ENCODE measurements at regions not wholly inside any gene's neighbourhood (a gene's known extent, or its start where the extent isn't known, plus 50 kb on each side); places are given as distances from the start of the nearest gene placed in this dataset.
"Not testable (repeated sequence)": the region's sequence is repeated elsewhere in the genome, so short reads cannot be mapped to it uniquely, and the experiment has no call there.

DNA sequence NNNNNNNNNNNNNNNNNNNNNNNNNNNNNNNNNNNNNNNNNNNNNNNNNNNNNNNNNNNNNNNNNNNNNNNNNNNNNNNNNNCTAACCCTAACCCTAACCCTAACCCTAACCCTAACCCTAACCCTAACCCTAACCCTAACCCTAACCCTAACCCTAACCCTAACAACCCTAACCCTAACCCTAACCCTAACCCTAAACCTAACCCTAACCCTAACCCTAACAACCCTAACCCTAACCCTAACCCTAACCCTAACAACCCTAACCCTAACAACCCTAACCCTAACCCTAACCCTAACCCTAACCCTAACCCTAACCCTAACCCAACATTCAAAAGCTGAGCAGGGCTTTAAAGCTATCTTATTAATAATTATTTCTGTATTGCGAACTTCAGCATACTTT lies 182.5 kb upstream of the FAM20C start:
- H3K36me3 ChIP-seq (ENCODE audit: control insufficient read depth in 1 of 2, insufficient read depth in 2 of 2, low read length in 2 of 2); H3K27ac ChIP-seq (ENCODE audit: low read length); H3K9me3 ChIP-seq (ENCODE audit: control insufficient read depth in 1 of 2, low read length in 2 of 2); H3K4me1 ChIP-seq (ENCODE audit: control insufficient read depth in 1 of 2, insufficient read depth in 2 of 2, low read length in 2 of 2); H3K27me3 ChIP-seq (ENCODE audit: low read depth, low read length); H3K4me3 ChIP-seq (ENCODE audit: low read depth in 1 of 2, low read length in 2 of 2): not testable (repeated sequence)

DNA sequence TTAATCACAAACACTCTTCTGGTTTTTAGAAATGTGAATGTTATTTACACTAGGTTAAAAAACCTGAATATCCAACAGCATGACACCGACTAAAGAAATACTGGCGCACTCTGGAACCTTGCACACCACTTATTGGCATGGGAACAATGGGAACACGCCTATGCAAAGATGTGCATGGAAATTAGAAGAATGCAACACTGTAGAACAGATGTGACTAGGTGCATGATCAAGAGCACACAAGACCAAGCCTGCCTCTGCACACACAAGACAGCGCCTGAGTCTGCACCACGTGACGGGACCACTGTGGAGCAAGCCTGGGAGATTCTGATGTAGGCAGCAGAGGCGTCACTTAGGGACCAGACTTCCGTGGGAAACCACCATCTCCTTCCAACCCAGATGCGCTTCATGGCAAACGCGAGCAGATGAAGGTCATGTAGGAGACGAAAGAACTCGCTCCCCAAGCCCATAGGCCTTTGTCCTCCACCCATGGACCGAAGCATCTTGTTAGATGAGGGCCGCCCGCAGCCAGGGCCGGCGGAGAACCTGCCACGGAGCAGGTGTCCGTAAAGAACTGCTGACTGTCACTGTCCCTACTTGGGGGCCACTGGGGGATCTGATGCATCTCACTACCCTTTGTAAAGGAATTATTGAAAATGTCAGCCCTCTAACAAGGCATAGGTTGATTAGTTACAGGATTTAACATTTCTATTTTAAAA lies 159.6 kb upstream of the FAM20C start:
- H3K4me3 ChIP-seq (ENCODE audit: low read depth in 1 of 2, low read length in 2 of 2); H3K27me3 ChIP-seq (ENCODE audit: low read depth, low read length); H3K27ac ChIP-seq (ENCODE audit: low read length); H3K9me3 ChIP-seq (ENCODE audit: control insufficient read depth in 1 of 2, low read length in 2 of 2); H3K4me1 ChIP-seq (ENCODE audit: control insufficient read depth in 1 of 2, insufficient read depth in 2 of 2, low read length in 2 of 2); H3K36me3 ChIP-seq (ENCODE audit: control insufficient read depth in 1 of 2, insufficient read depth in 2 of 2, low read length in 2 of 2): not testable (repeated sequence)

DNA sequence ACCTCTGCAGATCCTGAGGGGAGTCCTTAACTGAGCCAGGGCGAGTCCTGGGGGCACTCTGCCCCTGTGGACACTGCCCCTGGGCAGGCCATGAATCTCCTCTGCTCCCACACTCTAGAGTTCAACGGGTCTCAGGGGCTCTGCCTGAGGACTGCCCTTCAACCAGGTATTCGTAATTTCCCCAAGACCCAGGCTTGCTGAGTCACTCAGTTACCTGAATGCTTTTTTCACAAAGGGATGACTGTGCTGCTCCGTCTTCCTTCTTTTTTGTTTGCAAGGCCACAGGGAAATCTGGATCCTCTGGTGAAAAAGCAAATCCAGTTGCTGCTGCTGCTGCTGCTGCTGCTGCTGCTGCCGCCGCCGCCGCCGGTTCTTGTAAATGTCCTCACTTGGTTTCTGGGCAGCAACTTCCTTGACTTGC lies 157.2 kb upstream of the FAM20C start:
- H3K36me3 ChIP-seq (ENCODE audit: control insufficient read depth in 1 of 2, insufficient read depth in 2 of 2, low read length in 2 of 2); H3K4me3 ChIP-seq (ENCODE audit: low read depth in 1 of 2, low read length in 2 of 2); H3K27me3 ChIP-seq (ENCODE audit: low read depth, low read length); H3K4me1 ChIP-seq (ENCODE audit: control insufficient read depth in 1 of 2, insufficient read depth in 2 of 2, low read length in 2 of 2); H3K27ac ChIP-seq (ENCODE audit: low read length); H3K9me3 ChIP-seq (ENCODE audit: control insufficient read depth in 1 of 2, low read length in 2 of 2): not testable (repeated sequence)

DNA sequence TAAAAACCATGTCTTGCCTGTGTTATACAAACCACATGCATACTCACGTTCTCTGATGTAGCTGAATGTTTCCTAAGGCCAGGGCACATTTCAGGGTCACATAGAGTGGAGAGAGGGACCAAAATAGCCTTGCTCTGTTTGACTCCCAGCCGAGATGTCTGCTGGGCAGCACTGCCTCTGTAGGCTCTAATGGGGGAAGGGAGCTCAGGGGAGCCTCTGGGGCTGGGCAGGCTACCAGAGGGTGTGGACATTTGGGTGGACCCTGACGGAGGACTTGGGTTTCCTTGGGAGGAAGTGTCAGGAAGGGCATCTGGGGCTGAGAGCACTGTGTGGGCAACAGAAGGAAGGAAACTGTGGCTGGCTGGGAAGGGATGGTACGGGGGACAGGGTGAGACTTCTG lies 155.8 kb upstream of the FAM20C start:
- not testable (repeated sequence) for H3K4me1 ChIP-seq (ENCODE audit: control insufficient read depth in 1 of 2, insufficient read depth in 2 of 2, low read length in 2 of 2); H3K4me3 ChIP-seq (ENCODE audit: low read depth in 1 of 2, low read length in 2 of 2); H3K36me3 ChIP-seq (ENCODE audit: control insufficient read depth in 1 of 2, insufficient read depth in 2 of 2, low read length in 2 of 2); H3K9me3 ChIP-seq (ENCODE audit: control insufficient read depth in 1 of 2, low read length in 2 of 2); H3K27me3 ChIP-seq (ENCODE audit: low read depth, low read length); H3K27ac ChIP-seq (ENCODE audit: low read length)

DNA sequence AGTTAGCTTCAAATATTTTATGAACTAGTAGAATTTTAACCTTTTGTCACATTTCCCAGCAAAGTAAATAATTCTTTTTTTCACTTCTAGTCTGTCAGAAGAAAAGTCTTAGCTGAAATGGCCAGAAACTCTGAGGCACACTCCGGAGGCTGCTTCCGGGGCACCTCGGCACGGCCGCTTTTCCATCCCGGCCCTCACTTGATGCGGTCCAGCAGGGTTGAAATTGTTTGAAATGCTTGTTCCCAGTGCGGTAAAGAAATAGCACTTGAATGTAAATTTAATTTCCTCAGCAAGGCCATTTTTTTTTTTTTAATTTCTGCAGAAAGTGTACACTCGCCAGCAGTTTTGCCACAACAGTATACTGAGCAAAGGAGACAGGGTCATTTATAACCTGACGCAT lies 154.7 kb upstream of the FAM20C start:
- not testable (repeated sequence) for H3K4me1 ChIP-seq (ENCODE audit: control insufficient read depth in 1 of 2, insufficient read depth in 2 of 2, low read length in 2 of 2); H3K9me3 ChIP-seq (ENCODE audit: control insufficient read depth in 1 of 2, low read length in 2 of 2); H3K36me3 ChIP-seq (ENCODE audit: control insufficient read depth in 1 of 2, insufficient read depth in 2 of 2, low read length in 2 of 2)

DNA sequence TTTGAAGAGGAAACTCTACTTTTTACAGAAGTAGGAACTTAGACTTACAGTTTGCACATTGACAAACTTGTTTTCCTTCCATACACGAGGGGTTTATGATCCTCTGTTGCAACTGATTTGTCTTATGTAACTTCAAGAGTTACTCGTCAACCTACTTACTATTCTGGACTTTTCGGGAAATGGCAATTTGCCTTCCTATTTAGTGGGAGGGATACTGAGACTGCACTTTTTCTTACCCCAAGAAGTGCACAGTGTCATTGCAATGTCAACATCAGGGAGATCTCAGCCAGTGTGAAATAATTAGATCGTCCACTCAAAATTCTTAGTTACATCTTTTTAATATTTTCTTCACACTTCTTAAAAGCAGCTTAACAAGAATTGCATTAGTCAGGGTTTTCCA lies 153.9 kb upstream of the FAM20C start:
- H3K27me3 ChIP-seq (ENCODE audit: low read depth, low read length); H3K9me3 ChIP-seq (ENCODE audit: control insufficient read depth in 1 of 2, low read length in 2 of 2); H3K4me1 ChIP-seq (ENCODE audit: control insufficient read depth in 1 of 2, insufficient read depth in 2 of 2, low read length in 2 of 2); H3K27ac ChIP-seq (ENCODE audit: low read length); H3K36me3 ChIP-seq (ENCODE audit: control insufficient read depth in 1 of 2, insufficient read depth in 2 of 2, low read length in 2 of 2); H3K4me3 ChIP-seq (ENCODE audit: low read depth in 1 of 2, low read length in 2 of 2): not testable (repeated sequence)

More for the DNA sequence above, 154.7 kb upstream of the FAM20C start:
- not testable (repeated sequence) for H3K27ac ChIP-seq (ENCODE audit: low read length); H3K4me3 ChIP-seq (ENCODE audit: low read depth in 1 of 2, low read length in 2 of 2); H3K27me3 ChIP-seq (ENCODE audit: low read depth, low read length)

DNA sequence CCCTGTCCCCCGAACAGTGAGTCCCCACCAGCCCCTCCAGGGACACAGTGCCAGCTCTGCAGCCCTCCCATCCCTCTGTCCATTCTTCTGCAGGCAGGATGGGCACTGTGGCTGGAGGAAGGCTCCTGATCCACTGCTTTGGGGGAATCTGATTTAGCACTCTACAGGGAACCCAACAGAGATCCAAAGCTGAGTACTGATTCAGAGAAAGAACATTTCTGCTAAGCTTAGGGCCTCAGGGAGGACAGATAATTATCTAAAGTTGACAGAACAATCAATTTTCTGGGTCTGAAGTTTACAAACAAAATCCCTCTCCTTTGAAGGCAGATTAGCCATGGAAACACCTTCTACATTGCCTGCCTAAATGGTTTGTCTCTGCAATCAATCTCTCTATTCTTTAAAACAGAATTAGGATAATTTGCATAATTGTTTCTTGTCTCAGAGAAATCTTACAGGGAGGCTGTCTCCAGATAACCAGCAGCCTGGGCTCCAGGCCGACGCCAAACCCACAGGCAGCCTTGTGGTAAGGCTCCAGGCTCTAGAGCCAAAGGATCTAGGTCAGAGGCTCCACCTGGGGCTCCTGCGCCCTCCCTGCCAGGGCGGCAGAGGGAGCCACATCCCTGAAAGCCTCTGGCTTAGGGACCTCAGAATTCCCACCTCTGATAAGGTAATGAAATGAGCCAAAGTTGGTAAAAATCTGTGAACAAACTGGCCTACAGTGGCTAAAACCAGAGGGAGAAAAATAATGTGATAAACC lies 152.2 kb upstream of the FAM20C start:
- not testable (repeated sequence) for H3K36me3 ChIP-seq (ENCODE audit: control insufficient read depth in 1 of 2, insufficient read depth in 2 of 2, low read length in 2 of 2); H3K4me3 ChIP-seq (ENCODE audit: low read depth in 1 of 2, low read length in 2 of 2); H3K4me1 ChIP-seq (ENCODE audit: control insufficient read depth in 1 of 2, insufficient read depth in 2 of 2, low read length in 2 of 2); H3K27me3 ChIP-seq (ENCODE audit: low read depth, low read length); H3K27ac ChIP-seq (ENCODE audit: low read length); H3K9me3 ChIP-seq (ENCODE audit: control insufficient read depth in 1 of 2, low read length in 2 of 2)

DNA sequence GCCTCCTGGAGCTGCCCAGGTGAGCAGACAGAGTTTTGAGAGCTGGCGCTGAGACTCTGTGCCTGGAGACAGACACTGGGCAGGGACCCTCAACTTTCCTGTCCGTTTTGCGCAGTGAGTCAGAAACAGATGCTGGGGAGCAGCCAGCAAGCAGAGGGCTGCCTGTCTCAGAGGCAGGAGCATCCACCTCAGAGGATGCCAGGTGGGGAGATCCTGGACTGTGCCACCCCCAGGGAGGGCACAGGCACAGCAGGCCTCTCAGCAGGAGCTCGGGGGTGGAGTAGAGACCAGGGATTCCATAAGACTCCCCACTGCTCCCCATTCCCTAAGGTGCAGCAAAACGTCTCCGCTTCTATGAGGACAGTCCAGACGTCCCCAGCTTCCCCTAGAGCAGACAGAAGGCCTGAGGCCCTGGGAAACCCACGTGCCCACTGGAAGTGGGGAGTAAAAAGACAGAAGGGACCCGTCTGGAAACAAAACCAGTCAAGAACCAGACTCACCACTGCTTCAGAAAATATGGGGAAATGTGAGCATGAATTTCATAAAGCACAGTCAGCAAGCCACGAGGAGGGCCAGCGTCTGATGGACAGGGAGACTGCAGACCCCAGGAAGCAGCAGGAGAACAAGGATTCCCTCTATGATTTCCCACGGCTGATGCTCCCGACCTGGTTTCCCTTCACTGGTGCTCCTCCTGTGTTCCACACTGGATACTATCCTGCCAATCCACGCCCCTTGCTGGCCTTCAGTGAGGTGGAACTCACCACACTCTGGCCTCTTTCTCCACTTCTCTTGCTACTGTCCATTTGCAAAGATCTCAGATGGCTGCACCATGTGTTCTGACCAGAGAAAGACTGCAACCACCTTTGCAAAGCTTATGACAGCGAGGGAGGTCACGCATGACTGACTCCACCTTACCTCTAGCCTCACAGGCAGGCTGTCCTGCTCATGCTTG lies 151.3 kb upstream of the FAM20C start:
- H3K36me3 ChIP-seq (ENCODE audit: control insufficient read depth in 1 of 2, insufficient read depth in 2 of 2, low read length in 2 of 2), result no peaks in the 10 kb centered on the region
- no peaks in the 10 kb centered on the region for H3K27me3 ChIP-seq (ENCODE audit: low read depth, low read length)
- H3K4me1 ChIP-seq (ENCODE audit: control insufficient read depth in 1 of 2, insufficient read depth in 2 of 2, low read length in 2 of 2), result no peaks in the 10 kb centered on the region
- no peaks in the 10 kb centered on the region for H3K9me3 ChIP-seq (ENCODE audit: control insufficient read depth in 1 of 2, low read length in 2 of 2)
- no peak overlapping the region for H3K4me3 ChIP-seq (ENCODE audit: low read depth in 1 of 2, low read length in 2 of 2)
- H3K27ac ChIP-seq (ENCODE audit: low read length), result no peak overlapping the region

DNA sequence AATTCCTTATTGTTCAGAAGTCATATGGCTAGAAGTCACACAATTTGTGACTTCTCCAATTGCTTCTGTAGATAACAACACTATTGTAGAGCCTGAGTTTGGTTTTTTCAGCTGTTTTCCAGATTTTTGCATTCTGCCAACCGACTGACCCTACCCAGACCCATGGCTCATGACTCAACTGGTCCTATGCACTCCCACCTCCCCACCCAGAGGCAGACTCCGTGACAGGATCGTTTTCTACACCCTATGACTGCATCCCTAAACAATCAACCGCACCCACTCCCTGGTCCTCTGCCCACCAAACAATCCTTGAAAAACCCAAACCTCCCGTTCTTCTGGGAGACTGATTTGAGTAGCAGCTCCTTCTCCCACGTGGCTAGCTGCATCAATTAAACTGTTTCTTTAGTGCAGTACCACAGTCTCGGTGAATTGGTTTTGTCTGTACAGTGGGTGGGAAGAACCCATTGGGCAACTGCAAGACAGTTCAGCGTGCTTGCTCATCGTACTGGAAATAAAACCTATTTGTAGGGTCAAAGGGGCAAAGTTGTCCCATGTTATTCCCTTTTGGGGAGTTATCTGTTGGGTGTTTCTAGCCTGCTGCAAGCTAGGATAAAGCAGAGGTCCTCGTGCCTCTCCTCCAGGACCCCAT lies 150.3 kb upstream of the FAM20C start:
- H3K27ac ChIP-seq (ENCODE audit: low read length), result no peak overlapping the region

DNA sequence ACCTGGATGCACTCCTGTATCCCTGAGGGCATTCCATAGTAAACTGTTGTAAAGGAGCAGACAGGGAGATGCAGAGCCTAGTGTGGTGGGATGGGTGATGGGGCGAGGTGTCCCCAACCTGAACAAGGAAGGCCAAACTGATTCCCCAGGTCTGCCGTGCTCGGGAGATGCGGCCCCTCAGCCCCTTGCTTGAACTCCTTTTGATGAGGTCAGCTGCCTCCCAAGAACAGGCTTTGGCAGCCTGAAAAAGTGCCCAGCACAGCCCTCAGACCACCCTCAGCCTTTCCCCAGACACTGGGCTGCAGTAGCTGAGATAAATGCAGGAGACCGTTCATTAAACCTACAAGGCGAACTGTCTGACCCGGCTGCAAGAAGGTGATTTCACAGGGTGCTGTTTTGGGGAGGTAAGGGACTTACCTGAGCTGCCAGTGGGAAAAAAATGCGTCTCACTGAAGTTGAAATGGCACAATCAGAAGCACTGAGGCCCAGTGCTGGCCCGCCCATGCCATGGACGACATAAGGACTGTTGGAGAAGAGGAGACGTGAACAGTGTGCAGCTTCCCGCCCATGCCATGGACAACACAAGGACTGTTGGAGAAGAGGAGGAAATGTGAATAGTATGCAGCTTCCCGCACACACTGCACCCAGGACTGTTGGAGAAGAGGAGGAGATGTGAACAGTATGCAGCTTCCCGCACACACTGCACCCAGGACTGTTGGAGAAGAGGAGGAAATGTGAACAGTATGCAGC lies 148.4 kb upstream of the FAM20C start:
- Histone ChIP-seq H3K36me3 (ENCODE audit: control insufficient read depth in 1 of 2, insufficient read depth in 2 of 2, low read length in 2 of 2) (no peaks in the 10 kb centered on the region), H3K4me1 (ENCODE audit: control insufficient read depth in 1 of 2, insufficient read depth in 2 of 2, low read length in 2 of 2) (no peaks in the 10 kb centered on the region), H3K27me3 (ENCODE audit: low read depth, low read length) (no peaks in the 10 kb centered on the region), H3K9me3 (ENCODE audit: control insufficient read depth in 1 of 2, low read length in 2 of 2) (no peaks in the 10 kb centered on the region), H3K4me3 (ENCODE audit: low read depth in 1 of 2, low read length in 2 of 2) (no peak overlapping the region), H3K27ac (ENCODE audit: low read length) (no peak overlapping the region)

More for the DNA sequence above, 150.3 kb upstream of the FAM20C start:
- Histone ChIP-seq H3K27me3 (ENCODE audit: low read depth, low read length) (no peaks in the 10 kb centered on the region), H3K9me3 (ENCODE audit: control insufficient read depth in 1 of 2, low read length in 2 of 2) (no peaks in the 10 kb centered on the region), H3K4me1 (ENCODE audit: control insufficient read depth in 1 of 2, insufficient read depth in 2 of 2, low read length in 2 of 2) (no peaks in the 10 kb centered on the region), H3K36me3 (ENCODE audit: control insufficient read depth in 1 of 2, insufficient read depth in 2 of 2, low read length in 2 of 2) (no peaks in the 10 kb centered on the region), H3K4me3 (ENCODE audit: low read depth in 1 of 2, low read length in 2 of 2) (no peak overlapping the region)

All from muscle layer of duodenum (tissue), 2 donors.